ENCODE measurements at regions not wholly inside any gene's neighbourhood (a gene's known extent, or its start where the extent isn't known, plus 50 kb on each side); places are given as distances from the start of the nearest gene placed in this dataset.

GRCh38 chr2:136522724-136523123 is 242.6 kb upstream of the THSD7B start:
- no peaks in the 10 kb centered on the region for H3K4me1 Mint-ChIP-seq
- H3K27me3 Mint-ChIP-seq, result no peaks in the 10 kb centered on the region
- no peak for DNase-seq
- no peak overlapping the region for H3K4me3 Mint-ChIP-seq
- H3K27ac Mint-ChIP-seq, result no peak overlapping the region
- H3K36me3 Mint-ChIP-seq, result no peaks in the 10 kb centered on the region
- H3K9me3 Mint-ChIP-seq, result peaks cover 1% of the 10 kb centered on the region

- Mint-ChIP-seq H3K36me3 (no peaks in the 10 kb centered on the region), H3K27me3 (peaks cover 11% of the 10 kb centered on the region), H3K9me3 (no peaks in the 10 kb centered on the region), H3K4me3 (no peak overlapping the region), H3K4me1 (no peaks in the 10 kb centered on the region), H3K27ac (no peak overlapping the region)
- no peak for DNase-seq
Observed at GRCh38 chr2:136517716-136518115, 247.6 kb upstream of the THSD7B start.

GRCh38 chr2:136510244-136510643 is 255.1 kb upstream of the THSD7B start:
- Mint-ChIP-seq H3K36me3 (no peaks in the 10 kb centered on the region), H3K27ac (no peak overlapping the region), H3K9me3 (no peaks in the 10 kb centered on the region), H3K4me3 (no peak overlapping the region), H3K4me1 (no peaks in the 10 kb centered on the region), H3K27me3 (peaks cover 5% of the 10 kb centered on the region)
- no peak for DNase-seq

DNA sequence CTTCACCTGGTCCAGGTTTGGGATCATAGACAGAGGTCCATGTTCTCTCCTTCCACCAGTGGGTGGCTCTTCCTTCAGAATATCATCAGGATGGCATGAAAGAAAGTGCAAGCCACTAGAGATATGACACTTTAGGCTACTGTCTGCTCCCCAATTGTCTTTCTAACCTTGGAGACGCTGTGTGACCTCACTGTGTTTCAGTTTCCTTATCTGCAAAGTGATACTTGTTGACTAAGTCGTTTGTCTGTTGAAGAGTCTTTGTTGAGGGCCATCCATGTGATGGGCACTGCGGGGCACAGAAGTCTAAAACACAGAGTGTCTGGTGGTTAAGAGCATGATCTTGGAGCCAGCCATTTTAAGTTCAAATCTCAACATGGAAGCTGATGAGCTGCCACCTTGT is 259.9 kb upstream of the THSD7B start:
- Mint-ChIP-seq H3K9me3 (no peaks in the 10 kb centered on the region), H3K27me3 (no peaks in the 10 kb centered on the region), H3K4me1 (no peaks in the 10 kb centered on the region), H3K4me3 (no peak overlapping the region), H3K27ac (no peak overlapping the region), H3K36me3 (no peaks in the 10 kb centered on the region)
- DNase-seq, result no peak

- Mint-ChIP-seq H3K4me3 (no peak overlapping the region), H3K27me3 (no peaks in the 10 kb centered on the region), H3K36me3 (no peaks in the 10 kb centered on the region), H3K9me3 (no peaks in the 10 kb centered on the region), H3K27ac (no peak overlapping the region), H3K4me1 (no peaks in the 10 kb centered on the region)
- no peak for DNase-seq
Observed at GRCh38 chr2:136502660-136503059, 262.7 kb upstream of the THSD7B start.

GRCh38 chr2:136497709-136498108 is 267.6 kb upstream of the THSD7B start:
- no peaks in the 10 kb centered on the region for H3K9me3 Mint-ChIP-seq
- no peaks in the 10 kb centered on the region for H3K36me3 Mint-ChIP-seq
- no peak overlapping the region for H3K27ac Mint-ChIP-seq
- H3K27me3 Mint-ChIP-seq, result no peaks in the 10 kb centered on the region
- no peak for DNase-seq
- no peaks in the 10 kb centered on the region for H3K4me1 Mint-ChIP-seq
- no peak overlapping the region for H3K4me3 Mint-ChIP-seq

DNA sequence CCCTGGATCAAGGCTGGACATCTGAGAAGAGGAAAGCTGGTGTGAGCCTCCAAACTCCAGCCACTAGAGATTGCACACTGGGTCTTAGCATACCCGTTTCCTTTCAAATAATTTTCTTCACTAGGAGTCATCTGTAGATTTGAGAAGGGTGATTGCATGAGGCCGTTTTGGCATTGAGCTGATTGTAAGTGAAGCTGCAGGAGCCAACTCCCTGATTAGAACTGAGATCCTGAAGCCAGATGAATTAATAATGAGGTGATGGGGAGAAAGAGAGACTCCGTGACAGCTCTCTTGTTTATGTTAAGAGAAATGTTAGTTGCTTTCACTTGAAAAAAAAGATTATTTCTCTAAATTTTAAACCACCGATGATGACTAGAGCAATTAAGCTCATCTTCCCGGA is 268.4 kb upstream of the THSD7B start:
- no peaks in the 10 kb centered on the region for H3K36me3 Mint-ChIP-seq
- no peaks in the 10 kb centered on the region for H3K4me1 Mint-ChIP-seq
- no peak for DNase-seq
- H3K9me3 Mint-ChIP-seq, result no peaks in the 10 kb centered on the region
- H3K4me3 Mint-ChIP-seq, result no peak overlapping the region
- no peak overlapping the region for H3K27ac Mint-ChIP-seq
- no peaks in the 10 kb centered on the region for H3K27me3 Mint-ChIP-seq

DNA sequence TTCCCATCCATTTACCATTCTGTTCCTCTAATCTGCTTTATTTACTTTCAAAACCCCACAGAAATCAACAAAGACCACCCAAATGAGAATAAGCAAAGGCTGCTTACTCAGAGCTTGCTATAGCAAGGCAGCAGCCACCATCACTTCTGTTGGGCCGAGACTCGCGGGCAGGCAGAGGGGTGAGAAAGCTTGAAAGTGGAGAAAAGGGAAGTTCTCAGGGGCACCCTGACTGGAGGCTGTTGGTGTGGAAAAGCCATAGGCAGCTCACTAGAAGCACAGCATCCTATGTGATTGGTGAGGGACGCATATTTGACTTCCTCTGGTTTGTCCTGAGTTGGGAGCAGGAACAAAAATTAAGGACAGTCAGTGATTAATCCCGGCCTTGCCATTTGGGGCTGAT is 269.7 kb upstream of the THSD7B start:
- no peak for DNase-seq
- H3K4me3 Mint-ChIP-seq, result no peak overlapping the region
- no peak overlapping the region for H3K27ac Mint-ChIP-seq
- no peaks in the 10 kb centered on the region for H3K27me3 Mint-ChIP-seq
- no peaks in the 10 kb centered on the region for H3K9me3 Mint-ChIP-seq
- H3K4me1 Mint-ChIP-seq, result no peaks in the 10 kb centered on the region
- no peaks in the 10 kb centered on the region for H3K36me3 Mint-ChIP-seq

DNA sequence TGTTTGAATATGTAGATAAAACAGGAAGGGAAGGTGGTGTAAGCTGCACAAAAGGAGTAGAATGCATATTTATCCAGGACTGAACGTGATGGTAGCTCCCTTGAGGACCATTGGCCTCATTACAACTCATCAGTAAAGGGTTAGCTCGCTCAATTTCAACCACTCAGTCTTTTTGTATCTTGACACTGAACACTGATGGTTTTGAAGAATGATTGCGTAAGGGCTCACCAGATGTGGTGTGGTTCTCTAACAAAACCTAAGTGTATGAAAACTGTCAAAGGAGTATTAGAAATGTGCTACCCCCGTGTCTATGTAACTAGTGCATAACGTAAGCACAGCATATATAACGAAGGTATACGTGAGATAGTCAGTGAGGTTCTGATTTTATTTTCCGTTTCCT is 272.4 kb upstream of the THSD7B start:
- DNase-seq, result no peak
- H3K27me3 Mint-ChIP-seq, result no peaks in the 10 kb centered on the region
- no peak overlapping the region for H3K4me3 Mint-ChIP-seq
- H3K4me1 Mint-ChIP-seq, result no peaks in the 10 kb centered on the region
- H3K9me3 Mint-ChIP-seq, result no peaks in the 10 kb centered on the region
- no peaks in the 10 kb centered on the region for H3K36me3 Mint-ChIP-seq
- no peak overlapping the region for H3K27ac Mint-ChIP-seq

DNA sequence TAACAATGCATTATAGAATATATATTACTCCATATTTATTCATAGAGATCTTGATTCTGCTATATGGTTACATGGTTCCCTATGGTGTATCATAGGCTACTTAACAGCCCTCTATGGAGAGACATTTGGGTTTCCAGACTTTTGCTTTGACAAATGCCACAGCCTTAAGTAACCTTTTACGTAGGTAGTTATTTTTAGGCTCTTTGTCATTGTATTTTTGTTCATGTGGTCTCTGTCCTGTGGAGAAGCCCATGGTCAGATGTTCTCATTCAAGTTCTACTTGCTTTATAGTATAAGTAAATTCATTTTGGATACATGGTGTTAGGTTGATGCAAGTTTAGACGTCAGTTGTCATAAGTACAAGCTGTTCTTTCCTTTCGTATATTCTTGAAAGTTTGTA is 275.2 kb upstream of the THSD7B start:
- no peak overlapping the region for H3K27ac Mint-ChIP-seq
- no peaks in the 10 kb centered on the region for H3K36me3 Mint-ChIP-seq
- H3K4me1 Mint-ChIP-seq, result no peaks in the 10 kb centered on the region
- no peak overlapping the region for H3K4me3 Mint-ChIP-seq
- no peaks in the 10 kb centered on the region for H3K27me3 Mint-ChIP-seq
- no peak for DNase-seq
- H3K9me3 Mint-ChIP-seq, result no peaks in the 10 kb centered on the region

DNA sequence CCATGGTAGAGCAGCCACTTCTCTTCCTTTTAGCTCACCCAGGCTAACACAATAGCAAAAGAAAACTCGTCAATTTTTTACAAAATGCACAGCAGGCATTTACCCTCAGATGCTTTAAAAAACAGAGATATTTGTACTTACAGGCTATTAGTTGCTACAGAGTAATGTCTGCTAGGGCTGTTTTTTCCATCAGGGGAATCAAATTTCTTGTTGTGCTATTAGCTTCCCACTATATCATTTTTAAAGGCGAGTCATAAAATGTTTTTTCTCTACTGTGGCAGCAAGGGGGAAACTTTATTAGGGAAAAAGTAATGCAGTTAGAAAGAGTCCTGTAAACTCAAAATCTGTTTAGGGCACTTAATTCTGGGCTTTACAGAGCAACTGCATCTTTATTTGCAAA is 277.9 kb upstream of the THSD7B start:
- Mint-ChIP-seq H3K27ac (no peak overlapping the region), H3K27me3 (peaks cover 6% of the 10 kb centered on the region), H3K4me1 (no peaks in the 10 kb centered on the region), H3K9me3 (no peaks in the 10 kb centered on the region), H3K36me3 (no peaks in the 10 kb centered on the region), H3K4me3 (no peak overlapping the region)
- DNase-seq, result no peak

DNA sequence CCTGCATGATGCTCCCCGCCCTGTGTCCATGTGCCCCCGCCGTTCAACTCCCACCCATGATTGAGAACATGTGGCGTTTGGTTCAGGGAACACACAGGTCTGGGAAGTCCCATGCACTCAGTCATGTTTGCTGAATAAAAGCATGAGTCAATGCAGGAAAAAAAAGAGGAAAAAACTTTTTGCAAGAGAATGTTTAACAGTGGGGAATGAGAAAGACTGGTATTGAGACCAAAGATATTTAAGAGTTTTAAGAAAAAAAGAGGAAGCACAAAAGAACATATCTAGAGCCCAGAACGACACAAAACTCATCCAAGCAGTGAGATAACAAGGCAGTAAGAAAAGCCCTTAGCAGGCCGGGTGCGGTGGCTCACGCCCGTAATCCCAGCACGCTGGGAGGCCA is 279.2 kb upstream of the THSD7B start:
- H3K27ac Mint-ChIP-seq, result no peak overlapping the region
- no peaks in the 10 kb centered on the region for H3K36me3 Mint-ChIP-seq
- no peak overlapping the region for H3K4me3 Mint-ChIP-seq
- H3K4me1 Mint-ChIP-seq, result no peaks in the 10 kb centered on the region
- peaks cover 6% of the 10 kb centered on the region for H3K27me3 Mint-ChIP-seq
- no peaks in the 10 kb centered on the region for H3K9me3 Mint-ChIP-seq
- DNase-seq, result no peak

GRCh38 chr2:136482966-136483365 is 282.4 kb upstream of the THSD7B start:
- no peak overlapping the region for H3K27ac Mint-ChIP-seq

DNA sequence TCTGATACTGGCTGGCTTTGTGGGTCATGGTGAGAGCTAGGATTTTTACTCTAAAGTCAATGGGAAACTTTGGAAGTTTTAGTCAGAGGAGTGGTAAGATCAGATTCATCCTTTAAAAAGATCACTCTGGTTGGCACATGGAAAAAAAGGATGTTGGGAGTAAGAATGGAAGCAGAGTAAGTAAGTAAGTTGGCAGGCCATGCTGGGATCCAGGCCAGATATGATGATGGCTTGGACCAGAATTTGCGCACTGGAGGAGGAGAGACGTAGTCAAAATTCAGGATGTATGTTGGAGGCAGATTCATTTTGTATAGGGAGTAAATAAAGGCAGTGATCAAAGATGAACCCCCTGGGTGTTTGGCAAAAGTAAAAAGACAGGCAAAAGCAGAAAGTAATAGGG is 283.3 kb upstream of the THSD7B start:
- H3K4me1 Mint-ChIP-seq, result no peaks in the 10 kb centered on the region
- H3K27ac Mint-ChIP-seq, result no peak overlapping the region
- H3K4me3 Mint-ChIP-seq, result no peak overlapping the region
- H3K27me3 Mint-ChIP-seq, result peaks cover 6% of the 10 kb centered on the region
- H3K36me3 Mint-ChIP-seq, result no peaks in the 10 kb centered on the region
- DNase-seq, result no peak
- peaks cover 8% of the 10 kb centered on the region for H3K9me3 Mint-ChIP-seq

More at GRCh38 chr2:136482966-136483365, 282.4 kb upstream of the THSD7B start:
- no peaks in the 10 kb centered on the region for H3K36me3 Mint-ChIP-seq
- no peak for DNase-seq
- peaks cover 6% of the 10 kb centered on the region for H3K27me3 Mint-ChIP-seq
- H3K4me3 Mint-ChIP-seq, result no peak overlapping the region
- H3K4me1 Mint-ChIP-seq, result no peaks in the 10 kb centered on the region
- peaks cover 6% of the 10 kb centered on the region for H3K9me3 Mint-ChIP-seq

DNA sequence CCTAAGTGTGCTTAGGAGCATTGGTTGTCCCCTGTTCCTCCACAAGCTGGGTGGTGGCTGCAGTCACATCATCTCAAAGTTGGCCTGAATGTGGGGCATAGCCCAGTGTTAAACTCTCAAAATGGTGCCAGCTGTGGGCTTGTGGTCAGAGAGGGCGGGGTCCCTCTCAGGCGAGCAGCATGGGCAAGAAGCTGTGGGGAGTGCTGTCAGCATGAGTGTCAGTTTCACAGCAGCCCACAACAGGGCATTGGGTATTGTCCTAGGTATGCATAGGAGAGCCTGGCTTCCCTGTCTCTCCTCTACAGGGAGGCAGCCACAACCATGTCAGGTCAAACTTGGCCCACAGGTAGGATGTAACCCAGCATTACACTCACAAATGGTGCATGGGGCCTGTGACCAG is 285.6 kb upstream of the THSD7B start:
- Mint-ChIP-seq H3K4me1 (no peaks in the 10 kb centered on the region), H3K4me3 (no peak overlapping the region), H3K36me3 (no peaks in the 10 kb centered on the region), H3K9me3 (peaks cover 9% of the 10 kb centered on the region), H3K27me3 (peaks cover 2% of the 10 kb centered on the region), H3K27ac (no peak overlapping the region)
- DNase-seq, result no peak

DNA sequence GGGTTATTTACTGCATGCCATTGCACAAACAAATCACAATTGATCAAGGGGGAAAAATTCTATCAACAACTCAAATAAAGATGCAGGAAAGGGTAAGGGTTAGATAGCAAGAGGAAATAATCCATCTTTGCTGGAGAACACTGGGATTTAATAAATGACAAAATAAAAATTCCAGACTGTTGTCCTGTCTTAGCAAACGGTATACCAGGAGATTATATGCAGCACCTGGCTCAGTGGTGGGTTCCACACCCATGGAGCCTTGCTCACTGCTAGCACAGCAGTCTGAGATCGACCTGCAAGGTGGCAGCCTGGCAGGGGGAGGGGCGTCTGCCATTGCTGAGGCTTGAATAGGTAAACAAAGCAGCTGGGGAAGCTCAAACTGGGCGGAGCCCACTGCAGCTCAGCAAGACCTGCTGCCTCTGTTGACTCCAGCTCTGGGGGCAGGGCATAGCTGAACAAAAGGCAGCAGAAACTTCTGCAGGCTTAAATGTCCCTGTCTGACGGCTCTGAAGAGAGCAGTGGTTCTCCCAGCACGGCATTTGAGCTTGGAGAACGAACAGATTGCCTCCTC is 296.5 kb upstream of the THSD7B start:
- H3K9me3 Mint-ChIP-seq, result peaks cover 13% of the 10 kb centered on the region
- peaks cover 10% of the 10 kb centered on the region for H3K27me3 Mint-ChIP-seq
- no peaks in the 10 kb centered on the region for H3K36me3 Mint-ChIP-seq
- DNase-seq, result no peak
- no peak overlapping the region for H3K4me3 Mint-ChIP-seq
- no peaks in the 10 kb centered on the region for H3K4me1 Mint-ChIP-seq
- no peak overlapping the region for H3K27ac Mint-ChIP-seq

GRCh38 chr2:136452528-136452927 is 312.8 kb upstream of the THSD7B start:
- Mint-ChIP-seq H3K4me1 (no peaks in the 10 kb centered on the region), H3K9me3 (no peaks in the 10 kb centered on the region), H3K27me3 (peaks cover 20% of the 10 kb centered on the region), H3K27ac (no peak overlapping the region), H3K36me3 (no peaks in the 10 kb centered on the region), H3K4me3 (no peak overlapping the region)
- DNase-seq, result no peak
